ENCODE measurements at regions not wholly inside any gene's neighbourhood (a gene's known extent, or its start where the extent isn't known, plus 50 kb on each side); places are given as distances from the start of the nearest gene placed in this dataset.

DNA sequence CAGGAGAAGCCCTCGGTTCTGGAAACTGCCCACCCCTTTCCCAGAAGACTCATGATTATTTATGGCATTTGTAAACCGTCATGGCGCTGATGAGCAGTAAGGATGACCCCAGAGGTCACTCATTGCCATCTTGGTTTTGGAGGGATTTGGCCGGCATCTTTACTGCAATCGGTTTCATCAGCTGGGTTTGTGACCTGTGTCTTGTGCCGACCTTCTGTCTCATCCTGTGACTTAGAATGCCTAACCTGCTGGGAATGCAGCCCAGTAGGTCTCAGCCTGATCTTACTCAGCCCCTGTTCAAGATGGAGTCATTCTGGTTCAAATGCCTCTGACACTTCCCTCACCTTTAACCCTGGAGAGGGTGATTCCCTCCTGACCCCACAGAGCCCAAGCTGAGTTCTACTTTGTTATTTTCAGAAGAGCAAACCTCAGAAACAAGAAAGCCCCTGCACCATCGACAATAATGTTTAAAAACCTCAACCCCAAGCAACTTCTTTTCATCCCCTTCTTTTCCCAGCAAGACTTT lies 105.5 kb upstream of the SFSWAP start (continued):
- TF ChIP-seq, protein P1, sequence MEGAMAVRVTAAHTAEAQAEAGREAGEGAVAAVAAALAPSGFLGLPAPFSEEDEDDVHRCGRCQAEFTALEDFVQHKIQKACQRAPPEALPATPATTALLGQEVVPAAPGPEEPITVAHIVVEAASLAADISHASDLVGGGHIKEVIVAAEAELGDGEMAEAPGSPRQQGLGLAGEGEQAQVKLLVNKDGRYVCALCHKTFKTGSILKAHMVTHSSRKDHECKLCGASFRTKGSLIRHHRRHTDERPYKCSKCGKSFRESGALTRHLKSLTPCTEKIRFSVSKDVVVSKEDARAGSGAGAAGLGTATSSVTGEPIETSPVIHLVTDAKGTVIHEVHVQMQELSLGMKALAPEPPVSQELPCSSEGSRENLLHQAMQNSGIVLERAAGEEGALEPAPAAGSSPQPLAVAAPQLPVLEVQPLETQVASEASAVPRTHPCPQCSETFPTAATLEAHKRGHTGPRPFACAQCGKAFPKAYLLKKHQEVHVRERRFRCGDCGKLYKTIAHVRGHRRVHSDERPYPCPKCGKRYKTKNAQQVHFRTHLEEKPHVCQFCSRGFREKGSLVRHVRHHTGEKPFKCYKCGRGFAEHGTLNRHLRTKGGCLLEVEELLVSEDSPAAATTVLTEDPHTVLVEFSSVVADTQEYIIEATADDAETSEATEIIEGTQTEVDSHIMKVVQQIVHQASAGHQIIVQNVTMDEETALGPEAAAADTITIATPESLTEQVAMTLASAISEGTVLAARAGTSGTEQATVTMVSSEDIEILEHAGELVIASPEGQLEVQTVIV (CRISPR knock-in tag; IDR thresholded peaks at IDR 0.05; ENCODE audit: borderline replicate concordance), result peak; percentile 45; the same call in 1 of the 2 replicates
- TF ChIP-seq ZNF121 (CRISPR knock-in tag; conservative IDR thresholded peaks at IDR 0.05), result no peak
- TF ChIP-seq SP2 (IDR thresholded peaks at IDR 0.05; ENCODE audit: extremely low read depth, low read depth, low read length, poor library complexity, severe bottlenecking), result no peak
- peak; percentile 94 for TF ChIP-seq ZNF41 (CRISPR knock-in tag; conservative IDR thresholded peaks at IDR 0.05)
- TF ChIP-seq NR2C2 (CRISPR knock-in tag; IDR thresholded peaks at IDR 0.05), result peak; percentile 79
- TF ChIP-seq NR2C2 (tag; IDR thresholded peaks at IDR 0.05), result peak; percentile 97
- no peak for TF ChIP-seq GATA2 (CRISPR knock-in tag; IDR thresholded peaks at IDR 0.05)
- peak; percentile 94 for TF ChIP-seq NFXL1 (CRISPR knock-in tag; IDR thresholded peaks at IDR 0.05)
- peak; percentile 82; the same call in 1 of the 2 replicates for TF ChIP-seq ZNF717 (CRISPR knock-in tag; IDR thresholded peaks at IDR 0.05)
- TF ChIP-seq KLF16 (IDR thresholded peaks at IDR 0.05), result no peak
- no peak for TF ChIP-seq ATF1 (CRISPR knock-in tag; IDR thresholded peaks at IDR 0.05)
- TF ChIP-seq ATF1 (tag; IDR thresholded peaks at IDR 0.05), result peak; percentile 68; the same call in 1 of the 2 replicates
- TF ChIP-seq, protein P2, sequence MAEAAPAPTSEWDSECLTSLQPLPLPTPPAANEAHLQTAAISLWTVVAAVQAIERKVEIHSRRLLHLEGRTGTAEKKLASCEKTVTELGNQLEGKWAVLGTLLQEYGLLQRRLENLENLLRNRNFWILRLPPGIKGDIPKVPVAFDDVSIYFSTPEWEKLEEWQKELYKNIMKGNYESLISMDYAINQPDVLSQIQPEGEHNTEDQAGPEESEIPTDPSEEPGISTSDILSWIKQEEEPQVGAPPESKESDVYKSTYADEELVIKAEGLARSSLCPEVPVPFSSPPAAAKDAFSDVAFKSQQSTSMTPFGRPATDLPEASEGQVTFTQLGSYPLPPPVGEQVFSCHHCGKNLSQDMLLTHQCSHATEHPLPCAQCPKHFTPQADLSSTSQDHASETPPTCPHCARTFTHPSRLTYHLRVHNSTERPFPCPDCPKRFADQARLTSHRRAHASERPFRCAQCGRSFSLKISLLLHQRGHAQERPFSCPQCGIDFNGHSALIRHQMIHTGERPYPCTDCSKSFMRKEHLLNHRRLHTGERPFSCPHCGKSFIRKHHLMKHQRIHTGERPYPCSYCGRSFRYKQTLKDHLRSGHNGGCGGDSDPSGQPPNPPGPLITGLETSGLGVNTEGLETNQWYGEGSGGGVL (CRISPR knock-in tag; IDR thresholded peaks at IDR 0.05), result peak; percentile 68; the same call in 1 of the 2 replicates
- TF ChIP-seq, protein P3, sequence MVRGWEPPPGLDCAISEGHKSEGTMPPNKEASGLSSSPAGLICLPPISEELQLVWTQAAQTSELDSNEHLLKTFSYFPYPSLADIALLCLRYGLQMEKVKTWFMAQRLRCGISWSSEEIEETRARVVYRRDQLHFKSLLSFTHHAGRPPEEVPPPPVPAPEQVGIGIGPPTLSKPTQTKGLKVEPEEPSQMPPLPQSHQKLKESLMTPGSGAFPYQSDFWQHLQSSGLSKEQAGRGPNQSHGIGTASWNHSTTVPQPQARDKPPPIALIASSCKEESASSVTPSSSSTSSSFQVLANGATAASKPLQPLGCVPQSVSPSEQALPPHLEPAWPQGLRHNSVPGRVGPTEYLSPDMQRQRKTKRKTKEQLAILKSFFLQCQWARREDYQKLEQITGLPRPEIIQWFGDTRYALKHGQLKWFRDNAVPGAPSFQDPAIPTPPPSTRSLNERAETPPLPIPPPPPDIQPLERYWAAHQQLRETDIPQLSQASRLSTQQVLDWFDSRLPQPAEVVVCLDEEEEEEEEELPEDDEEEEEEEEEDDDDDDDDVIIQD (CRISPR knock-in tag; IDR thresholded peaks at IDR 0.05), result peak; percentile 92
- peak; percentile 90 for TF ChIP-seq ZNF239 (CRISPR knock-in tag; IDR thresholded peaks at IDR 0.05)
- TF ChIP-seq NCOR1 (IDR thresholded peaks at IDR 0.05), result no peak
- no peak for TF ChIP-seq SP1 (CRISPR knock-in tag; IDR thresholded peaks at IDR 0.05)
- TF ChIP-seq NR4A1 (CRISPR knock-in tag; IDR thresholded peaks at IDR 0.05), result peak; percentile 90; the same call in 1 of the 2 replicates
- TF ChIP-seq NR4A1 (tag; IDR thresholded peaks at IDR 0.05), result peak; percentile 99
